ENCODE measurements at regions not wholly inside any gene's neighbourhood (a gene's known extent, or its start where the extent isn't known, plus 50 kb on each side); places are given as distances from the start of the nearest gene placed in this dataset.
A peak's percentile ranks its signal among the peaks of the same experiment; 100 is the strongest.

GRCh38 chr6:128827675-128828464 is 55.1 kb upstream of the LAMA2 start:
- DNase-seq (ENCODE audit: low read depth), result no peak

GRCh38 chr6:128826606-128827005 is 56.3 kb upstream of the LAMA2 start:
- DNase-seq (ENCODE audit: low read depth), result no peak

- DNase-seq (ENCODE audit: low read depth), result peak; percentile 6
These were observed 60.7 kb upstream of the LAMA2 start for GRCh38 chr6:128822271-128822670.

- no peak for DNase-seq (ENCODE audit: low read depth)
These were observed 61.8 kb upstream of the LAMA2 start for GRCh38 chr6:128821116-128821515.

- no peak for DNase-seq (ENCODE audit: low read depth)
These were observed 74.1 kb upstream of the LAMA2 start for GRCh38 chr6:128808856-128809255.

- DNase-seq (ENCODE audit: low read depth), result no peak
These were observed 75.4 kb upstream of the LAMA2 start for GRCh38 chr6:128807577-128807976.

- no peak for DNase-seq (ENCODE audit: low read depth)
These were observed 76.7 kb upstream of the LAMA2 start for GRCh38 chr6:128806261-128806660.

- no peak for DNase-seq (ENCODE audit: low read depth)
These were observed 79.0 kb upstream of the LAMA2 start for GRCh38 chr6:128803911-128804310.

GRCh38 chr6:128801621-128802020 is 81.3 kb upstream of the LAMA2 start:
- DNase-seq (ENCODE audit: low read depth), result no peak

- no peak for DNase-seq (ENCODE audit: low read depth)
These were observed 98.7 kb upstream of the LAMA2 start for GRCh38 chr6:128784266-128784665.

GRCh38 chr6:128768187-128768586 is 114.8 kb upstream of the LAMA2 start:
- DNase-seq (ENCODE audit: low read depth), result no peak

- no peak for DNase-seq (ENCODE audit: low read depth)
These were observed 115.2 kb upstream of the LAMA2 start for GRCh38 chr6:128767705-128768104.

- no peak for DNase-seq (ENCODE audit: low read depth)
These were observed 115.8 kb upstream of the LAMA2 start for GRCh38 chr6:128767150-128767549.

GRCh38 chr6:128763599-128764300 is 119.2 kb upstream of the LAMA2 start:
- DNase-seq (ENCODE audit: low read depth), result no peak

- no peak for DNase-seq (ENCODE audit: low read depth)
These were observed 123.0 kb upstream of the LAMA2 start for GRCh38 chr6:128759901-128760300.

GRCh38 chr6:128759447-128759846 is 123.5 kb upstream of the LAMA2 start:
- DNase-seq (ENCODE audit: low read depth), result no peak

- DNase-seq (ENCODE audit: low read depth), result no peak
These were observed 125.0 kb upstream of the LAMA2 start for GRCh38 chr6:128757961-128758360.

GRCh38 chr6:128754658-128755256 is 128.2 kb upstream of the LAMA2 start:
- no peak for DNase-seq (ENCODE audit: low read depth)

GRCh38 chr6:128743974-128744765 is 138.8 kb upstream of the LAMA2 start:
- no peak for DNase-seq (ENCODE audit: low read depth)

GRCh38 chr6:128742900-128743299 is 140.0 kb upstream of the LAMA2 start:
- DNase-seq (ENCODE audit: low read depth), result no peak

- DNase-seq (ENCODE audit: low read depth), result no peak
These were observed 142.0 kb upstream of the LAMA2 start for GRCh38 chr6:128740951-128741350.

- no peak for DNase-seq (ENCODE audit: low read depth)
These were observed 143.8 kb upstream of the LAMA2 start for GRCh38 chr6:128739112-128739511.
